GM12878 (cell line): ENCODE measurements at regions not wholly inside any gene's neighbourhood (a gene's known extent, or its start where the extent isn't known, plus 50 kb on each side); places are given as distances from the start of the nearest gene placed in this dataset.

ENCODE experiments used
- ATAC-seq: fragments of 200-7000 bp; cut with Tn5 transposase; 3 replicates; pipeline ENCODE4 v1.9.1; 2020; ENCODE audit warnings: mild to moderate bottlenecking, moderate library complexity
- BruUV-seq: library from RNA; stranded (reverse); fragments of 400-500 nt; replicated peaks from 2 replicates; lab custom pipeline; 2021; lab: Mats Ljungman, UMichigan
- CTCF ChIA-PET: fragments of 300-600 bp; sonication (Branson Sonifier 250); formaldehyde crosslinking; extraction: SDS; loops from one replicate; lab custom pipeline; 2021; ENCODE audit warnings: inconsistent platforms; lab: Yijun Ruan, JAX
- POLR2A ChIA-PET: fragments of 350-600 bp; formaldehyde crosslinking; extraction: SDS; loops from one replicate; lab custom pipeline; 2021; ENCODE audit warnings: inconsistent platforms; lab: Charles Lee
- RAD21 ChIA-PET: fragments of 300-600 bp; sonication (Branson Sonifier 250); formaldehyde crosslinking; loops from one replicate; lab custom pipeline; 2023; ENCODE audit warnings: antibody characterized with exemption; ENCODE audit not compliant: unreplicated experiment; lab: Charles Lee
- SMC1A ChIA-PET: fragments of 300-600 bp; sonication (Branson Sonifier 250); formaldehyde crosslinking; loops from one replicate; lab custom pipeline; 2023; ENCODE audit not compliant: unreplicated experiment, uncharacterized antibody; lab: Charles Lee
- DNase-seq: peaks from one replicate; pipeline ENCODE4 v3.0.0-alpha.2; 2011; ENCODE audit warnings: low read depth, low spot score
- FAIRE-seq: peaks from 3 replicates; lab custom pipeline; 2011; peaks lifted over from hg19 to GRCh38; lab: Jason Lieb, UNC
- H2AFZ ChIP-seq: 2 replicates; pipeline ENCODE4 v1.6.0; 2011; ENCODE audit warnings: low read depth, low read length, control low read depth; ENCODE audit not compliant: control insufficient read depth
- H3K27ac ChIP-seq: 2 replicates; pipeline ENCODE4 v1.5.1; 2011; ENCODE audit warnings: control low read depth; ENCODE audit not compliant: control insufficient read depth, insufficient read depth
- H3K27me3 ChIP-seq, 2 experiments: replicated peaks in 1 of 2; 2 replicates each; pipeline versions ENCODE4 v1.6.0 to v1.6.1; 2011; ENCODE audit warnings: low read length in 1 of 2; ENCODE audit not compliant: control insufficient read depth in 2 of 2, insufficient read depth in 2 of 2
- H3K36me3 ChIP-seq, 2 experiments: 2 replicates each; pipeline ENCODE4 v1.5.1; 2011; ENCODE audit warnings: low read length in 1 of 2; ENCODE audit not compliant: control insufficient read depth in 2 of 2, insufficient read depth in 2 of 2
- H3K4me1 ChIP-seq: 2 replicates; pipeline ENCODE4 v1.6.1; 2011; ENCODE audit warnings: mild to moderate bottlenecking, low read length, moderate library complexity, mixed read lengths; ENCODE audit not compliant: control insufficient read depth, insufficient read depth
- H3K4me2 ChIP-seq: 2 replicates; pipeline ENCODE4 v1.6.0; 2011; ENCODE audit warnings: control low read depth; ENCODE audit not compliant: control insufficient read depth, insufficient read depth
- H3K4me3 ChIP-seq: fragments of 200-600 bp; sonication (generic); 2 replicates; pipeline ENCODE4 v1.5.1; 2016
- H3K79me2 ChIP-seq: 2 replicates; pipeline ENCODE4 v1.6.0; 2011; ENCODE audit warnings: low read length; ENCODE audit not compliant: control insufficient read depth, insufficient read depth
- H3K9ac ChIP-seq: 2 replicates; pipeline ENCODE4 v1.8.0; 2011; ENCODE audit warnings: low read length, control low read depth, mixed read lengths; ENCODE audit not compliant: control insufficient read depth, insufficient read depth
- H3K9me3 ChIP-seq: replicated peaks from 3 replicates; pipeline ENCODE4 v1.5.1; 2011; ENCODE audit warnings: mild to moderate bottlenecking, low read length; ENCODE audit not compliant: control insufficient read depth, insufficient read depth
- H4K20me1 ChIP-seq: 2 replicates; pipeline ENCODE4 v1.6.0; 2011; ENCODE audit not compliant: control insufficient read depth, insufficient read depth
- CEBPB ChIP-seq, 2 experiments: fragments of 150-350 bp in 1 of 2; IDR thresholded peaks; 2 replicates each; pipeline ENCODE4 v1.6.1; 2012 to 2014; ENCODE audit warnings: low read depth in 2 of 2, low read length in 2 of 2, borderline replicate concordance in 1 of 2, inconsistent platforms in 1 of 2
- CHD1 ChIP-seq: IDR thresholded peaks from 2 replicates; pipeline ENCODE4 v1.6.1; 2012; ENCODE audit warnings: low read depth, low read length, improper control_type of control experiment
- FOXK2 ChIP-seq: fragments of 450-650 bp; IDR thresholded peaks from 2 replicates; pipeline ENCODE4 v1.6.1; 2017; ENCODE audit warnings: mild to moderate bottlenecking, moderate library complexity
- FOXM1 ChIP-seq: IDR thresholded peaks from 2 replicates; pipeline ENCODE4 v1.6.1; 2012; ENCODE audit warnings: low read depth, mild to moderate bottlenecking, inconsistent platforms, low read length, moderate library complexity
- HDAC6 ChIP-seq: fragments of 200-600 bp; sonication (generic); IDR thresholded peaks from one replicate; pipeline ENCODE4 v1.8.0; 2017; ENCODE audit warnings: antibody characterized with exemption; ENCODE audit not compliant: unreplicated experiment
- KLF5 ChIP-seq: fragments of 450-650 bp; IDR thresholded peaks from 2 replicates; pipeline ENCODE4 v1.6.1; 2014; ENCODE audit warnings: mild to moderate bottlenecking; ENCODE audit not compliant: partially characterized antibody
- MTA3 ChIP-seq: IDR thresholded peaks from 2 replicates; pipeline ENCODE4 v1.6.1; 2012; ENCODE audit warnings: low read length, inconsistent platforms, borderline replicate concordance
- NFYB ChIP-seq: IDR thresholded peaks from 2 replicates; pipeline ENCODE4 v1.6.1; 2011; ENCODE audit warnings: low read depth, mild to moderate bottlenecking, low read length, improper control_type of control experiment, moderate library complexity; ENCODE audit not compliant: insufficient read depth
- NR2C2 ChIP-seq: IDR thresholded peaks from 2 replicates; pipeline ENCODE4 v1.6.1; 2011; ENCODE audit warnings: borderline replicate concordance, low read depth; ENCODE audit not compliant: control insufficient read depth, insufficient read length
- RAD51 ChIP-seq: fragments of 450-650 bp; IDR thresholded peaks from 2 replicates; pipeline ENCODE4 v1.6.1; 2016; ENCODE audit warnings: moderate library complexity, mild to moderate bottlenecking, inconsistent platforms
- REST ChIP-seq: IDR thresholded peaks from 2 replicates; pipeline ENCODE4 v1.6.1; 2012; ENCODE audit warnings: mild to moderate bottlenecking, low read depth, low read length
- TARDBP ChIP-seq: IDR thresholded peaks from 2 replicates; pipeline ENCODE4 v1.6.1; 2016; ENCODE audit warnings: borderline replicate concordance
- ZNF622 ChIP-seq: fragments of 450-650 bp; IDR thresholded peaks from 2 replicates; pipeline ENCODE4 v1.6.1; 2017; ENCODE audit warnings: mild to moderate bottlenecking, inconsistent platforms
- WGBS: methylation state at CpG from one replicate; pipeline ENCODE4 v1.1.6; 2016; ENCODE audit warnings: low lambda C conversion rate; ENCODE audit not compliant: insufficient replicate concordance, insufficient coverage; ENCODE audit errors: missing lambda C conversion rate; 5-methylcytosine and 5-hydroxymethylcytosine counted together
- in situ Hi-C: fragments of 300-500 bp; cut with MboI; formaldehyde crosslinking; loops from 9 replicates; pipeline ENCODE4 v1.14.3; 2018; ENCODE audit warnings: mixed read lengths
- intact Hi-C: fragments of 100-400 bp; cut with micrococcal nuclease; formaldehyde crosslinking; loops from one replicate; pipeline ENCODE4 v1.14.2; 2022; ENCODE audit not compliant: unreplicated experiment

DNA sequence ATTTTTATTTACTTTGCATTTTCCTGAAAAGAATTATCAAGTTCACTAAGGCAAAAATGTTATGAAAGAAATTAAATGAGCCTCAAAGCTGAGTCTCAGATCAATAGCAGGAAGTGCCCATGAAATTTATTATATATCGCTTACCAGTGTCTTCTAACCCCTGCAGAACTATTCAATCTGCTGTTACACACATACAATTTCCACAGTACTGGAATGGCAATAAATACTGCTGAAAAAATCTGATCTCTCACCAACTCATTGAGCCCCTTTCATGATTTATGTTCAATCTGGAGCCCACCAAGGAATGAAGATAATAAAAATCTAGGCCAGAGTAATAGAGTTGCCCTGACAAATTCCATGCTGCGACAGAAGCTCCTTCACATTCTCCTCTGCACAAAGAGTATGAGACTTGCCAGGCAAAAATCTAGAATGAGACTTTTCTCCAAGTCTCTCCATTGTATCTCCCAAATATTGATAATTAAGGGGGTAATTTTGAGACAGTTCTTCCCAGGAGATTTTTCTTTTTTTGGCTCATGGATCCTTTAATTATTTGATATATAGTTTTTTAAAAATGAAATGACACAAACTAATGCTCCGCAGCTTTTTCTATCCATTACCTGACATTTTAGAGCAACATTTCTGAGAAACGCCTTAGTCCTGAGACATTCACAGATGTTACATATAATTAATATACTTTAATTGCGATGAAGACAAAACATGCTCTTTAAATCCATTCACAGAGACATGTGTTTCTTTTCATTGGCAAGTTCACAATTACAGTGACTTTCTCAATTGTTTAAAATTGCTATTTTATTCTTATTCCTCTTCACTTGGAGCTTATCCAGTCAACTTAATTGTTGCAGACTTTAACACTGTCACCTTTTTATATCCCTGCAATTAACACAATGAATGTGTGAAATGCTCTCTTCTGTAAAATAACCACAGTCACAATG, 1020.4 kb downstream of the CBLN2 start:
- no peak overlapping the region for H3K9ac ChIP-seq
- H3K27ac ChIP-seq = no peak overlapping the region
- H3K79me2 ChIP-seq = no peaks in the 10 kb centered on the region
- POLR2A ChIA-PET = no interaction called here
- ATAC-seq = no peak
- RAD21 ChIA-PET = no interaction called here
- intact Hi-C loops = no loop called here
- no peak for DNase-seq
- no peak for TF ChIP-seq CHD1
- no peak for TF ChIP-seq KLF5
- no peak for TF ChIP-seq HDAC6
- no peak for TF ChIP-seq CEBPB (IDR thresholded peaks at IDR 0.05; ENCODE audit: borderline replicate concordance in 1 of 2, low read depth in 2 of 2, low read length in 2 of 2)
- no peak for TF ChIP-seq FOXM1
- TF ChIP-seq FOXK2 = no peak
- TF ChIP-seq RAD51 = no peak
- TF ChIP-seq REST = no peak
- no peak for TF ChIP-seq NR2C2
- no peak for TF ChIP-seq MTA3
- no peak for TF ChIP-seq NFYB
- no peak for TF ChIP-seq TARDBP
- no peak for TF ChIP-seq ZNF622
- H3K4me2 ChIP-seq = no peak overlapping the region
- no peaks in the 10 kb centered on the region for H3K27me3 ChIP-seq
- in situ Hi-C loops = no loop called here
- H3K4me1 ChIP-seq = no peaks in the 10 kb centered on the region
- FAIRE-seq = no peak
- SMC1A ChIA-PET = interaction anchor here (1.7 kb wide), 1 partner anchor 14 kb away, joined by 5 read pairs; no protein-coding TSS in a partner anchor
- no peak overlapping the region for H2AFZ ChIP-seq
- H3K4me3 ChIP-seq = no peak overlapping the region
- WGBS = 25% methylated on average over 5 of the region's 5 CpGs
- H4K20me1 ChIP-seq = no peaks in the 10 kb centered on the region
- H3K9me3 ChIP-seq = no peaks in the 10 kb centered on the region
- no peaks in the 10 kb centered on the region for H3K36me3 ChIP-seq
- CTCF ChIA-PET = no interaction called here
- no TSS peak for BruUV-seq
